Astrocyte (in vitro differentiated cells and primary cell): ENCODE measurements at regions not wholly inside any gene's neighbourhood (a gene's known extent, or its start where the extent isn't known, plus 50 kb on each side); places are given as distances from the start of the nearest gene placed in this dataset.
"Not testable (repeated sequence)": the region's sequence is repeated elsewhere in the genome, so short reads cannot be mapped to it uniquely, and the experiment has no call there.

Experiments used
- DNase-seq: peaks from one replicate; pipeline ENCODE4 v3.0.0-alpha.2; 2010; ENCODE audit warnings: low read depth
- FAIRE-seq: peaks from 2 replicates; lab custom pipeline; 2011; peaks lifted over from hg19 to GRCh38; lab: Jason Lieb, UNC
- H2AFZ ChIP-seq: 2 replicates; pipeline ENCODE4 v1.6.0; 2012; ENCODE audit warnings: low read depth, low read length, inconsistent platforms
- H3K27ac ChIP-seq: 2 replicates; pipeline ENCODE4 v1.5.1; 2011; ENCODE audit warnings: low read depth, low read length, inconsistent platforms
- H3K27me3 ChIP-seq: 2 replicates; pipeline ENCODE4 v1.6.0; 2011; ENCODE audit warnings: low read length, inconsistent platforms; ENCODE audit not compliant: insufficient read depth
- H3K36me3 ChIP-seq: 2 replicates; pipeline ENCODE4 v1.5.1; 2011; ENCODE audit warnings: low read length, inconsistent platforms; ENCODE audit not compliant: insufficient read depth
- H3K4me1 ChIP-seq: 2 replicates; pipeline ENCODE4 v1.5.1; 2011; ENCODE audit warnings: low read length, inconsistent platforms; ENCODE audit not compliant: insufficient read depth
- H3K4me2 ChIP-seq: 2 replicates; pipeline ENCODE4 v1.6.0; 2012; ENCODE audit warnings: low read length, inconsistent platforms
- H3K4me3 ChIP-seq: 2 replicates; pipeline ENCODE4 v1.5.1; 2011; ENCODE audit warnings: low read depth, mild to moderate bottlenecking, low read length, inconsistent platforms; ENCODE audit not compliant: insufficient read depth
- H3K79me2 ChIP-seq: 2 replicates; pipeline ENCODE4 v1.6.0; 2012; ENCODE audit warnings: mild to moderate bottlenecking, low read length, inconsistent platforms; ENCODE audit not compliant: insufficient read depth
- H3K9ac ChIP-seq: 2 replicates; pipeline ENCODE4 v1.6.0; 2012; ENCODE audit warnings: mild to moderate bottlenecking, low read length, inconsistent platforms
- H3K9me3 ChIP-seq: 2 replicates; pipeline ENCODE4 v1.5.1; 2012; ENCODE audit warnings: low read depth, mild to moderate bottlenecking, low read length, inconsistent platforms; ENCODE audit not compliant: insufficient read depth
- H4K20me1 ChIP-seq: 2 replicates; pipeline ENCODE4 v1.6.0; 2012; ENCODE audit warnings: low read length, inconsistent platforms; ENCODE audit not compliant: insufficient read depth
- H3K27ac Mint-ChIP-seq: one replicate; pipeline ENCODE4 v1.8.0; 2021; ENCODE audit warnings: mild to moderate bottlenecking, mixed read lengths; ENCODE audit not compliant: unreplicated experiment
- H3K27me3 Mint-ChIP-seq: one replicate; pipeline ENCODE4 v1.8.0; 2021; ENCODE audit warnings: low read depth, mixed read lengths; ENCODE audit not compliant: unreplicated experiment
- H3K36me3 Mint-ChIP-seq: one replicate; pipeline ENCODE4 v1.8.0; 2021; ENCODE audit warnings: low read depth, mixed read lengths; ENCODE audit not compliant: unreplicated experiment
- H3K4me1 Mint-ChIP-seq: one replicate; pipeline ENCODE4 v1.8.0; 2021; ENCODE audit warnings: low read depth, mixed read lengths; ENCODE audit not compliant: unreplicated experiment
- H3K4me3 Mint-ChIP-seq: one replicate; pipeline ENCODE4 v1.8.0; 2021; ENCODE audit warnings: mild to moderate bottlenecking, moderate library complexity, mixed read lengths; ENCODE audit not compliant: unreplicated experiment
- H3K9me3 Mint-ChIP-seq: one replicate; pipeline ENCODE4 v1.8.0; 2021; ENCODE audit warnings: mild to moderate bottlenecking, mixed read lengths; ENCODE audit not compliant: unreplicated experiment
- EZH2 ChIP-seq: IDR thresholded peaks from 2 replicates; pipeline ENCODE4 v1.6.1; 2012; ENCODE audit warnings: mild to moderate bottlenecking, low read length, inconsistent platforms; ENCODE audit not compliant: insufficient read depth
- TF ChIP-seq, protein P1 (sequence below): IDR thresholded peaks from 2 replicates; pipeline ENCODE4 v1.5.1; 2011; ENCODE audit warnings: low read depth, mild to moderate bottlenecking, inconsistent platforms, low read length, moderate library complexity; ENCODE audit not compliant: insufficient read depth

DNA sequence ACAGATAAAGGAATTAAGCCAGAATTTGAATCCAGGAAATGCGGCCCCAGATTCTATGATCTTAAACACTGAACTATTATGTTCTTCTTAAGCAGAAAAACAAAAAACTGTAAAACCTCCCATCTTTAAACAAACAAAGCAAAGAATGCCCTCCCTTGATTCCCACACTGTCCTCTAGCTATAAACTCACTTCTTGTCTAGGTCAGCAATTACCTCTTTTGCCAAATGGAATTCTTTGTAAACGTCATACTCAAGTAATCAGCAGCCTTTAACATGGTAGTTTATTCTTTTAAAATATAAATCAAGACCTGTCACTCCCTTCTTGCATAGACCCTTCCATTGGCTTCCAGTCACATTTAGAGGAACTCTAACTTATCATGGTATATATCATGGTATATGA lies 958.9 kb upstream of the CNTN5 start:
- H3K4me1 ChIP-seq: no peaks in the 10 kb centered on the region
- Mint-ChIP-seq H3K27ac (no peak overlapping the region), H3K9me3 (no peaks in the 10 kb centered on the region), H3K4me3 (no peak overlapping the region), H3K36me3 (no peaks in the 10 kb centered on the region), H3K27me3 (no peaks in the 10 kb centered on the region), H3K4me1 (no peaks in the 10 kb centered on the region)
- no peak for DNase-seq
- H3K4me3 ChIP-seq: no peak overlapping the region
- no peaks in the 10 kb centered on the region for H3K36me3 ChIP-seq
- no peaks in the 10 kb centered on the region for H3K9me3 ChIP-seq
- H3K27me3 ChIP-seq: no peaks in the 10 kb centered on the region
- no peak for FAIRE-seq
- no peak overlapping the region for H3K27ac ChIP-seq
- no peak for TF ChIP-seq EZH2
- TF ChIP-seq, protein P1, sequence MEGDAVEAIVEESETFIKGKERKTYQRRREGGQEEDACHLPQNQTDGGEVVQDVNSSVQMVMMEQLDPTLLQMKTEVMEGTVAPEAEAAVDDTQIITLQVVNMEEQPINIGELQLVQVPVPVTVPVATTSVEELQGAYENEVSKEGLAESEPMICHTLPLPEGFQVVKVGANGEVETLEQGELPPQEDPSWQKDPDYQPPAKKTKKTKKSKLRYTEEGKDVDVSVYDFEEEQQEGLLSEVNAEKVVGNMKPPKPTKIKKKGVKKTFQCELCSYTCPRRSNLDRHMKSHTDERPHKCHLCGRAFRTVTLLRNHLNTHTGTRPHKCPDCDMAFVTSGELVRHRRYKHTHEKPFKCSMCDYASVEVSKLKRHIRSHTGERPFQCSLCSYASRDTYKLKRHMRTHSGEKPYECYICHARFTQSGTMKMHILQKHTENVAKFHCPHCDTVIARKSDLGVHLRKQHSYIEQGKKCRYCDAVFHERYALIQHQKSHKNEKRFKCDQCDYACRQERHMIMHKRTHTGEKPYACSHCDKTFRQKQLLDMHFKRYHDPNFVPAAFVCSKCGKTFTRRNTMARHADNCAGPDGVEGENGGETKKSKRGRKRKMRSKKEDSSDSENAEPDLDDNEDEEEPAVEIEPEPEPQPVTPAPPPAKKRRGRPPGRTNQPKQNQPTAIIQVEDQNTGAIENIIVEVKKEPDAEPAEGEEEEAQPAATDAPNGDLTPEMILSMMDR: no peak
- no peak overlapping the region for H3K4me2 ChIP-seq
- no peak overlapping the region for H3K9ac ChIP-seq
- H4K20me1 ChIP-seq: no peaks in the 10 kb centered on the region
- no peaks in the 10 kb centered on the region for H3K79me2 ChIP-seq
- H2AFZ ChIP-seq: no peak overlapping the region

DNA sequence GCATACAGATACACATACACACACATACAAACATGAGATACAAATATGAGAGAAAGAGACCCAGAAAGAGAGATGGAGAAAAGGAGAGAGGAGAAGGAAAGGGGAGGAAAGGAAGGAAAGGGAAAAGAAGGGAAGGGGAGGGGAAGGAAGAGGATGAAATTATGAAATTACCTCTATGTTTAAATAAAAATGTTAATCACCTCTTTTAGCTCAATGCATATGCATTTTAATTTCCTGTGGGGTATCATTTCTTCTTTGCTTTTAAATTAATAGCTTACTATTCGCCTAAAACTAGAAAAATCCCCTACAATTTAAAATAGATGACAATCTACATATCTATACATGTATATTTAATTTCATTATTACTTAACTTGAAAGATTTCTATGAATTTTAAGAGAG lies 958.0 kb upstream of the CNTN5 start:
- Histone ChIP-seq H3K36me3 (no peaks in the 10 kb centered on the region), H3K9me3 (no peaks in the 10 kb centered on the region), H3K4me2 (no peak overlapping the region), H3K9ac (no peak overlapping the region), H4K20me1 (no peaks in the 10 kb centered on the region), H2AFZ (no peak overlapping the region), H3K4me1 (no peaks in the 10 kb centered on the region), H3K27me3 (no peaks in the 10 kb centered on the region), H3K4me3 (no peak overlapping the region), H3K27ac (no peak overlapping the region), H3K79me2 (no peaks in the 10 kb centered on the region)
- Mint-ChIP-seq H3K27me3 (no peaks in the 10 kb centered on the region), H3K4me1 (no peaks in the 10 kb centered on the region), H3K27ac (no peak overlapping the region), H3K9me3 (no peaks in the 10 kb centered on the region), H3K36me3 (no peaks in the 10 kb centered on the region), H3K4me3 (no peak overlapping the region)
- TF ChIP-seq, protein P1: no peak
- TF ChIP-seq EZH2: no peak
- no peak for FAIRE-seq
- DNase-seq: no peak

DNA sequence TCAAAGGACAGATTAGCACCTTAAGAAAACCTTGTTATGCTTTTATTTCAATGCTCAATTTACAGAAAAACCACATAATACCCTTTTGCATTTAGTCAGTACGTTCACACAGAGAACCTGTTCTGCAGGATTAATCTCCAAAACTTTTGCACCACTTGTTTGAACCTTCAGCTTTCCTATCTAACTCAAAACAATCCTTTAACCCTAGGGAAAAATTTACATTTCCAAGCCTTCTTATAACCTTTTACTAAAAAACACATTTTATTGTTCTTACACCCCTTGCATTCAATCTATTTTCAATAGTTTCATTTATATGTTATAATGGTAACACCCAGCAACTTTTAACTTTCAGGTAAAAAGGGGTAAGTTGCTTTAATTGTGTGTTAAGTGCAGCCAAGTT lies 952.5 kb upstream of the CNTN5 start:
- no peaks in the 10 kb centered on the region for H3K36me3 ChIP-seq
- Mint-ChIP-seq H3K27me3 (no peaks in the 10 kb centered on the region), H3K36me3 (no peaks in the 10 kb centered on the region), H3K4me3 (no peak overlapping the region), H3K27ac (no peak overlapping the region), H3K9me3 (peaks cover 2% of the 10 kb centered on the region), H3K4me1 (no peaks in the 10 kb centered on the region)
- H3K9me3 ChIP-seq: no peaks in the 10 kb centered on the region
- TF ChIP-seq EZH2: no peak
- TF ChIP-seq, protein P1: no peak
- no peak overlapping the region for H2AFZ ChIP-seq
- no peak overlapping the region for H3K27ac ChIP-seq
- no peaks in the 10 kb centered on the region for H3K79me2 ChIP-seq
- no peak for DNase-seq
- no peak overlapping the region for H3K4me2 ChIP-seq
- H3K9ac ChIP-seq: no peak overlapping the region
- H3K27me3 ChIP-seq: no peaks in the 10 kb centered on the region
- H3K4me3 ChIP-seq: no peak overlapping the region
- H3K4me1 ChIP-seq: no peaks in the 10 kb centered on the region
- FAIRE-seq: no peak
- no peaks in the 10 kb centered on the region for H4K20me1 ChIP-seq

DNA sequence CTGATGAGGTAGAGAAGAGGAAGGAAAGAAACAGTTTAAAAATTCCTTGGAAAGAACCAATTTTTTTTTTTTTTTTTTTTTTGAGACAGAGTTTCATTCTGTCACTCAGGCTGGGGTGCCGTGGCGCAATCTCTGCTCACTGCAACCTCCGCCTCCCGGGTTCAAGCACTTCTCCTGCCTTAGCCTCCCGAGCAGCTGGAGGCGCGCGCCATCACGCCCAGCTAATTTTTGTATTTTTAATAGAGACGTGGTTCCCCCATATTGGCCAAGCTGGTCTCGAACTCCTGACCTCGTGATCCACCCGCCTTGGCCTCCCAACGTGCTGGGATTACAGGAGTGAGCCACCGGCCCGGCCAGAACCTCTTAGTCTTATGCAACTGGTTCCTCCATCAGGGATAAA lies 951.6 kb upstream of the CNTN5 start:
- H3K4me3 Mint-ChIP-seq, H3K79me2 ChIP-seq, H2AFZ ChIP-seq, H3K9ac ChIP-seq, H3K27ac ChIP-seq, H3K4me1 Mint-ChIP-seq, FAIRE-seq, H3K27me3 Mint-ChIP-seq, H4K20me1 ChIP-seq, H3K27me3 ChIP-seq, H3K9me3 ChIP-seq, H3K4me2 ChIP-seq, H3K27ac Mint-ChIP-seq, H3K4me3 ChIP-seq, H3K36me3 Mint-ChIP-seq, H3K9me3 Mint-ChIP-seq, DNase-seq, H3K4me1 ChIP-seq, H3K36me3 ChIP-seq: not testable (repeated sequence)
